Progenitor cell of endocrine pancreas (in vitro differentiated cells): ENCODE measurements at regions not wholly inside any gene's neighbourhood (a gene's known extent, or its start where the extent isn't known, plus 50 kb on each side); places are given as distances from the start of the nearest gene placed in this dataset.

Experiments used
- DNase-seq: peaks from one replicate; pipeline ENCODE4 v3.0.0; 2021; ENCODE audit warnings: low spot score; ENCODE audit not compliant: unreplicated experiment
- H3K27ac Mint-ChIP-seq: 2 replicates; pipeline ENCODE4 v1.8.0; 2021; ENCODE audit warnings: mild to moderate bottlenecking, moderate library complexity, mixed read lengths
- H3K27me3 Mint-ChIP-seq: 2 replicates; pipeline ENCODE4 v1.8.0; 2021; ENCODE audit warnings: mixed read lengths
- H3K36me3 Mint-ChIP-seq: 2 replicates; pipeline ENCODE4 v1.8.0; 2022; ENCODE audit warnings: mixed read lengths; ENCODE audit not compliant: insufficient read depth
- H3K4me1 Mint-ChIP-seq: 2 replicates; pipeline ENCODE4 v1.8.0; 2021; ENCODE audit warnings: low read depth, mixed read lengths
- H3K4me3 Mint-ChIP-seq: 2 replicates; pipeline ENCODE4 v1.8.0; 2021; ENCODE audit warnings: low read depth, mild to moderate bottlenecking, moderate library complexity, mixed read lengths
- H3K9me3 Mint-ChIP-seq: 2 replicates; pipeline ENCODE4 v1.8.0; 2021; ENCODE audit warnings: low read depth, mixed read lengths
- TF ChIP-seq, protein P1 (sequence below): fragments of 200-600 bp; sonication (generic); IDR thresholded peaks from one replicate; pipeline ENCODE4 v1.5.0; 2021; ENCODE audit warnings: antibody characterized with exemption, mild to moderate bottlenecking; ENCODE audit not compliant: unreplicated experiment

DNA sequence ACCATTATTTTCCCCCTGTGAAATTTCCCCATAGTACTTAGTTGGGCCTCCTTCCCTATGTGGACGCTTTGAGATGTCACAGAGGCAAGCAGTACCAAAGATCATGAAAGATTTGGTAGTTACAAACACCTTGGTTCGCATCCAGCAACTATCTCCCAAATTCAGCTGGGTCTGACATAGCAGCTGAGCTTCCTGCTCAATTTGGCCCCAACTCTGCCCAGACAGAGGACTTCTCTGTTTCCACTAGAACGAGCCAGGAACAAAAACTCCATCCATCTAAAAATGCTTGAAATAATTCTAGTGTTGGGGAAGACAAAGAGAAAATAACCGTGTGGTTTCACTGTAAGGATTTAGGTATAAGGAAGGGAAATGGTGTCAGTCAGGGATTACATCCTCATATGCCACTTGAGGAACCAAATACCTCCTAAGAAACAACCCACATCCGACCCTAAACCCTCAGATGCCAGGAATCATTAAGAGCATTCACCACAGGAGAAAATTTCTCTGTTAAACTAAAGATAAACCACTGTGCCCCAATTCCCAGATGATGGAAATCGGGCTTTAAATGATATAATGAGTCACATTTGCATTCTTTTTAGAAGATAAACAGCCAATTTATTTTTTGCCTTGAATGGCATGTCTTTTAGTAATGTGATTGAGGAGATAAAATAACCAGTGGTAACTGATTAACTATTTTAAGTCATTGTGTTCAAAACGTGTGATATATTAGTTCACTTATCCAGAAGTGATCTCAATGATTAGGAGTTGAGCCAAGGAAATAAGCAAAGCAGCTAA, 103.7 kb upstream of the IFNG-AS1 start:
- no peaks in the 10 kb centered on the region for H3K36me3 Mint-ChIP-seq
- no peak overlapping the region for H3K4me3 Mint-ChIP-seq
- H3K27ac Mint-ChIP-seq, result no peak overlapping the region
- no peak for DNase-seq
- peaks cover 13% of the 10 kb centered on the region for H3K27me3 Mint-ChIP-seq
- H3K9me3 Mint-ChIP-seq, result no peaks in the 10 kb centered on the region
- TF ChIP-seq, protein P1, sequence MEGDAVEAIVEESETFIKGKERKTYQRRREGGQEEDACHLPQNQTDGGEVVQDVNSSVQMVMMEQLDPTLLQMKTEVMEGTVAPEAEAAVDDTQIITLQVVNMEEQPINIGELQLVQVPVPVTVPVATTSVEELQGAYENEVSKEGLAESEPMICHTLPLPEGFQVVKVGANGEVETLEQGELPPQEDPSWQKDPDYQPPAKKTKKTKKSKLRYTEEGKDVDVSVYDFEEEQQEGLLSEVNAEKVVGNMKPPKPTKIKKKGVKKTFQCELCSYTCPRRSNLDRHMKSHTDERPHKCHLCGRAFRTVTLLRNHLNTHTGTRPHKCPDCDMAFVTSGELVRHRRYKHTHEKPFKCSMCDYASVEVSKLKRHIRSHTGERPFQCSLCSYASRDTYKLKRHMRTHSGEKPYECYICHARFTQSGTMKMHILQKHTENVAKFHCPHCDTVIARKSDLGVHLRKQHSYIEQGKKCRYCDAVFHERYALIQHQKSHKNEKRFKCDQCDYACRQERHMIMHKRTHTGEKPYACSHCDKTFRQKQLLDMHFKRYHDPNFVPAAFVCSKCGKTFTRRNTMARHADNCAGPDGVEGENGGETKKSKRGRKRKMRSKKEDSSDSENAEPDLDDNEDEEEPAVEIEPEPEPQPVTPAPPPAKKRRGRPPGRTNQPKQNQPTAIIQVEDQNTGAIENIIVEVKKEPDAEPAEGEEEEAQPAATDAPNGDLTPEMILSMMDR, result no peak
- H3K4me1 Mint-ChIP-seq, result peaks cover 14% of the 10 kb centered on the region

DNA sequence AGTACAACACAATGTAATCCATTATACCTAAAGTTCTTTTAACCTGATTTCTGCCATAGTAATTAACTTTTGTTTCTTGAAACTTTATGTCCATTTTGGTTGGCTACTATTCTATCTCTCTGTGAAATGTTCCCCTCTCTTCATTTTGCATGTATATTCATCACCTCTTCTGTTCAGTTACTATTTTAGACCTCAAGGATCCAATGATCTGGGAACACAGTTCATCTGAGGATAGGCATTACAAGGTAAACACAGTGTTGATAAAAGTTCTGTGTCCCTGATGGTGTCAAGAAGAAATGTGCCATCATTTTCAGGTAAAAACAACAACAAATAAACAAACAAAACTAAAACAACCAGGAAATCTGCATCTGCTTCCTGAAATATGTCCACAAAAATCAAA, 102.2 kb upstream of the IFNG-AS1 start:
- no peaks in the 10 kb centered on the region for H3K36me3 Mint-ChIP-seq
- H3K27ac Mint-ChIP-seq, result no peak overlapping the region
- H3K4me1 Mint-ChIP-seq, result peaks cover 22% of the 10 kb centered on the region
- no peaks in the 10 kb centered on the region for H3K9me3 Mint-ChIP-seq
- TF ChIP-seq, protein P1, result no peak
- no peak for DNase-seq
- no peak overlapping the region for H3K4me3 Mint-ChIP-seq
- peaks cover 12% of the 10 kb centered on the region for H3K27me3 Mint-ChIP-seq

DNA sequence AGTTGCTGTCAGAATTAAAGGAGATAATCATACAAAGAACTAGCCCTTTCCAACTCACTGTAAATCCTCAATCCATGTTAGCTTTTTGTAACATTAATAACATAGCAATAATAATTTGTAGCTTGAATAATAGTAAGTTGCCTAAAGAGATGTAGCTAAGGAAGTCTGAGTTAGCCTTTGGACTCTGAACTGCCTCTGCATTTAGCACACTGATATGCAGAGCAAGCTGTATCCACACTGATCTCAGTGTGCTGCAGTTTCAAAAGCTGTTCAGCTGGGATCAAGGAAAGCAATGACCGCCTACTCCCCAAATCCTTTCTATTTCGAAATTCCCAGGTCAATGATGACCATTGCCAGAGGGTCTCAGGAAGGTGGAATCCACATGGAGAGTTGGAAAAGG, 99.3 kb upstream of the IFNG-AS1 start:
- Mint-ChIP-seq H3K4me3 (no peak overlapping the region), H3K27ac (no peak overlapping the region), H3K4me1 (peaks cover 22% of the 10 kb centered on the region), H3K36me3 (no peaks in the 10 kb centered on the region), H3K27me3 (peaks cover 6% of the 10 kb centered on the region), H3K9me3 (no peaks in the 10 kb centered on the region)
- DNase-seq, result no peak
- TF ChIP-seq, protein P1, result no peak

DNA sequence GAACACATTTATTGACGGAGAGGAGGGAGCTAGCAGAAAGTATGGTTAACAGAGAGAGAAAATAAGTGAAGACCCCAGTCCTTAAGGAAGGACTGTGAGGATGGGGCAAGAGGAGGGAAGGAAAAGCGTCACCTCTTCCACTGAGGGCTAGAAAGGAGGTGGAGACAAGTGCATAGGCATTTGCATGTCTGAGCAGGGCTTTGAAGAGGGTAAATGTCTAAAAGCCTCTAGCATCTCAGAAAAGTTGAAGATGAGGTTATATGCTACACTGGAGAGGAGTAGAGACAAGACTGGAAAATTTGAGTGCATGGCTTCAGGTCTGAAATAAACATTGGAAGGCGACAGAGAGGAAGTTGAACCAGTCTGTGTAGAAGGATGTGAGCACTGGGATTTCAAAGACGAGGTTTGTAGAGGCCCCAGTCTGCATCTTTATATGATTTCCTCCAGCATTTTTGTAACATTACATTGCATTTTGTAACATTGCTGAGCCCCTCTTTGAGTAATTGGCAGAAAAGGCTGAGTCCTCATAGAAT, 98.5 kb upstream of the IFNG-AS1 start:
- Mint-ChIP-seq H3K27me3 (peaks cover 6% of the 10 kb centered on the region), H3K27ac (no peak overlapping the region), H3K36me3 (no peaks in the 10 kb centered on the region), H3K9me3 (no peaks in the 10 kb centered on the region), H3K4me3 (no peak overlapping the region), H3K4me1 (peaks cover 16% of the 10 kb centered on the region)
- no peak for DNase-seq
- TF ChIP-seq, protein P1, result no peak

DNA sequence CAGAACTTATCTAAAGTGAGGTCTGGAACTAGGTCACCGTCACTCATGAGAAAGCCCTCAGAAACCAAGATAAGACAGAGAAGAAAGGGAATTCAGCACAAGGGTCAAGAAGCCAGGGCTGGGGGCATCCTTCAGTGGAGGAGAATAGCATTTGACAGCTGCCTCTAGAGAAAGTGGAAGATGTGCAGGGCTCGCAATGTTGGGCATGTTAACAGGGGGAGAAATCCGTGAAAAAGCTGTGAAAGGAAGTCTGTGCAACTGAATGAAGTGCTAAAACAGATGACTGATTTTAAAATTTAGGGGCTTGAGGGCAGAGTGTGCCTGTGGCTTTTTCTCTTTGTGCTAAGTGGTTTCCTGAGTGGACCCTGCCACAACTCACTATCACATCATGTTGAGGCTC, 97.7 kb upstream of the IFNG-AS1 start:
- Mint-ChIP-seq H3K4me3 (no peak overlapping the region), H3K36me3 (no peaks in the 10 kb centered on the region), H3K27me3 (peaks cover 6% of the 10 kb centered on the region), H3K9me3 (no peaks in the 10 kb centered on the region), H3K4me1 (peaks cover 14% of the 10 kb centered on the region), H3K27ac (no peak overlapping the region)
- DNase-seq, result no peak
- TF ChIP-seq, protein P1, result no peak
